HCT116 (cell line): ENCODE measurements at regions not wholly inside any gene's neighbourhood (a gene's known extent, or its start where the extent isn't known, plus 50 kb on each side); places are given as distances from the start of the nearest gene placed in this dataset.

Source experiments
- ATAC-seq: fragments of 200-7000 bp; cut with Tn5 transposase; 2 replicates; pipeline ENCODE4 v1.9.1; 2020; ENCODE audit warnings: mild to moderate bottlenecking, moderate library complexity
- BruUV-seq: library from RNA; stranded (reverse); fragments of 400-500 nt; replicated peaks from 2 replicates; lab custom pipeline; 2021; lab: Mats Ljungman, UMichigan
- CTCF ChIA-PET: fragments of 300-600 bp; sonication (Branson Sonifier 250); formaldehyde crosslinking; loops from one replicate; lab custom pipeline; 2021; ENCODE audit warnings: antibody characterized with exemption; lab: Charles Lee
- POLR2A ChIA-PET: fragments of 300-600, 350-600 bp; sonication (Branson Sonifier 250); formaldehyde crosslinking; loops from one replicate; lab custom pipeline; 2021; ENCODE audit warnings: antibody characterized with exemption; lab: Charles Lee
- RAD21 ChIA-PET, 2 experiments: fragments of 300-600 bp; sonication (Branson Sonifier 250); formaldehyde crosslinking; loops; one replicate each; lab custom pipeline; 2023; ENCODE audit warnings: low total read pairs in 2 of 2; ENCODE audit not compliant: uncharacterized antibody in 2 of 2, unreplicated experiment in 2 of 2, low non-redundant PET in 1 of 2; lab: Charles Lee
- DNase-seq: peaks from one replicate; pipeline ENCODE4 v3.0.0-alpha.2; 2010; ENCODE audit warnings: low read depth, low spot score
- H2AFZ ChIP-seq: fragments of 200-600 bp; shearing (Covaris generic), sonication (generic); 2 replicates; pipeline ENCODE4 v1.6.1; 2017; ENCODE audit warnings: low read depth, mixed run types, mixed read lengths, antibody characterized with exemption, low read length; ENCODE audit not compliant: poor library complexity, severe bottlenecking
- H3K27ac ChIP-seq: 2 replicates; pipeline ENCODE4 v1.5.1; 2012; ENCODE audit warnings: low read depth, low read length
- H3K27me3 ChIP-seq: fragments of 200-600 bp; sonication (generic); 2 replicates; pipeline ENCODE4 v1.6.1; 2016; ENCODE audit warnings: mixed run types, low read length, mixed read lengths; ENCODE audit not compliant: insufficient read depth
- H3K36me3 ChIP-seq, 2 experiments: fragments of 200-500 bp in 1 of 2; fragments of 200-600 bp in 1 of 2; sonication (Bioruptor generic) in 1 of 2; sonication (generic) in 1 of 2; 2 replicates each; pipeline versions ENCODE4 v1.5.1 to v1.6.1; 2014 to 2016; ENCODE audit warnings: low read length in 2 of 2, inconsistent platforms in 1 of 2, mixed read lengths in 1 of 2, mixed run types in 1 of 2; ENCODE audit not compliant: insufficient read depth in 2 of 2, control insufficient read depth in 1 of 2
- H3K4me1 ChIP-seq, 2 experiments: fragments of 200-600 bp in 1 of 2; sonication (generic) in 1 of 2; 2 replicates each; pipeline versions ENCODE4 v1.5.1 to v1.6.1; 2012 to 2017; ENCODE audit warnings: low read length in 2 of 2, inconsistent platforms in 1 of 2, mild to moderate bottlenecking in 1 of 2, mixed read lengths in 1 of 2, mixed run types in 1 of 2, moderate library complexity in 1 of 2; ENCODE audit not compliant: insufficient read depth in 2 of 2, control insufficient read depth in 1 of 2
- H3K4me2 ChIP-seq: fragments of 200-600 bp; sonication (generic); 2 replicates; pipeline ENCODE4 v1.6.1; 2017; ENCODE audit warnings: mixed run types, low read length, mixed read lengths
- H3K4me3 ChIP-seq, 2 experiments: fragments of 200-600 bp in 1 of 2; sonication (generic) in 1 of 2; replicated peaks in 1 of 2; 2 replicates each; pipeline ENCODE4 v1.5.1; 2011 to 2016; ENCODE audit warnings: low read length in 2 of 2, control low read depth in 1 of 2, low read depth in 1 of 2, mild to moderate bottlenecking in 1 of 2, mixed read lengths in 1 of 2, mixed run types in 1 of 2
- H3K79me2 ChIP-seq: fragments of 200-600 bp; sonication (generic); 2 replicates; pipeline ENCODE4 v1.6.1; 2017; ENCODE audit warnings: mild to moderate bottlenecking, mixed run types, low read length, moderate library complexity, mixed read lengths; ENCODE audit not compliant: insufficient read depth
- H3K9ac ChIP-seq: fragments of 200-600 bp; sonication (generic); 2 replicates; pipeline ENCODE4 v1.6.1; 2016; ENCODE audit warnings: low read length, mixed read lengths
- H3K9me2 ChIP-seq: fragments of 200-600 bp; sonication (generic), shearing (Covaris generic); 2 replicates; pipeline ENCODE4 v1.6.1; 2017; ENCODE audit warnings: mixed run types, mild to moderate bottlenecking, moderate library complexity; ENCODE audit not compliant: insufficient read depth
- H3K9me3 ChIP-seq, 2 experiments: fragments of 200-500 bp in 1 of 2; fragments of 200-600 bp in 1 of 2; sonication (Bioruptor generic) in 1 of 2; sonication (generic) in 1 of 2; 2 replicates each; pipeline ENCODE4 v1.6.1; 2014 to 2017; ENCODE audit warnings: low read length in 2 of 2, mixed read lengths in 2 of 2, inconsistent platforms in 1 of 2, low read depth in 1 of 2, mild to moderate bottlenecking in 1 of 2, mixed run types in 1 of 2, moderate library complexity in 1 of 2; ENCODE audit not compliant: control insufficient read depth in 1 of 2, insufficient read depth in 1 of 2
- H4K20me1 ChIP-seq: fragments of 200-600 bp; sonication (generic), shearing (Covaris generic); 2 replicates; pipeline ENCODE4 v1.6.1; 2017; ENCODE audit warnings: mixed run types, mild to moderate bottlenecking, moderate library complexity; ENCODE audit not compliant: insufficient read depth
- ATF3 ChIP-seq: IDR thresholded peaks from 2 replicates; pipeline ENCODE4 v1.6.1; 2012
- CBX3 ChIP-seq: IDR thresholded peaks from 2 replicates; pipeline ENCODE4 v1.6.1; 2012; ENCODE audit warnings: low read depth
- CEBPB ChIP-seq: IDR thresholded peaks from 2 replicates; pipeline ENCODE4 v1.6.1; 2012; ENCODE audit warnings: low read depth
- EGR1 ChIP-seq: IDR thresholded peaks from 2 replicates; pipeline ENCODE4 v1.6.1; 2012; ENCODE audit warnings: low read depth
- ELF1 ChIP-seq: IDR thresholded peaks from 2 replicates; pipeline ENCODE4 v1.6.1; 2012; ENCODE audit warnings: low read depth, borderline replicate concordance
- JUND ChIP-seq: IDR thresholded peaks from 2 replicates; pipeline ENCODE4 v1.6.1; 2012
- MAX ChIP-seq: IDR thresholded peaks from 2 replicates; pipeline ENCODE4 v1.6.1; 2012
- POLR2A ChIP-seq: IDR thresholded peaks from 2 replicates; pipeline ENCODE4 v1.7.0; 2011; ENCODE audit warnings: borderline replicate concordance; ENCODE audit not compliant: insufficient read depth, insufficient read length; ENCODE audit errors: extremely low read depth
- RAD21 ChIP-seq: IDR thresholded peaks from 2 replicates; pipeline ENCODE4 v1.6.1; 2012; ENCODE audit warnings: low read depth, mild to moderate bottlenecking
- SRF ChIP-seq: IDR thresholded peaks from 2 replicates; pipeline ENCODE4 v1.6.1; 2012; ENCODE audit warnings: low read depth
- TCF7L2 ChIP-seq: IDR thresholded peaks from 2 replicates; pipeline ENCODE4 v1.7.0; 2011; ENCODE audit warnings: borderline replicate concordance, inconsistent platforms; ENCODE audit not compliant: insufficient read depth, insufficient read length; ENCODE audit errors: extremely low read depth
- intact Hi-C: fragments of 100-400 bp; cut with micrococcal nuclease; formaldehyde crosslinking; loops from 2 replicates; pipeline ENCODE4 v1.10.0; 2022
- TF ChIP-seq, protein P1 (sequence below): IDR thresholded peaks from 2 replicates; pipeline ENCODE4 v1.6.1; 2012; ENCODE audit warnings: low read depth

- TF ChIP-seq ATF3, result no peak
Measured at GRCh38 chr11:23536907-23537306, 676.6 kb upstream of the CCDC179 start (continued).

GRCh38 chr11:23539556-23539955 is 679.3 kb upstream of the CCDC179 start:
- H4K20me1 ChIP-seq, result no peaks in the 10 kb centered on the region
- no peak overlapping the region for H3K4me2 ChIP-seq
- no TSS peak for BruUV-seq
- no peaks in the 10 kb centered on the region for H3K27me3 ChIP-seq
- ATAC-seq (no peak), DNase-seq (no peak)
- CTCF ChIA-PET, result no interaction called here
- H3K4me3 ChIP-seq, result no peak overlapping the region
- no peak overlapping the region for H2AFZ ChIP-seq
- H3K4me1 ChIP-seq, result no peaks in the 10 kb centered on the region
- no peak overlapping the region for H3K9ac ChIP-seq
- no peaks in the 10 kb centered on the region for H3K9me2 ChIP-seq
- no peaks in the 10 kb centered on the region for H3K36me3 ChIP-seq
- RAD21 ChIA-PET, result no interaction called here
- intact Hi-C loops, result no loop called here
- H3K79me2 ChIP-seq, result no peaks in the 10 kb centered on the region
- H3K9me3 ChIP-seq, result peaks cover 8 to 12% of the 10 kb centered on the region in 2 experiments; a peak in 2 of 4 replicates
- POLR2A ChIA-PET, result no interaction called here
- TF ChIP-seq ELF1 (no peak), TCF7L2 (no peak), EGR1 (no peak), CEBPB (no peak), RAD21 (no peak), CBX3 (no peak), MAX (no peak), SRF (no peak), JUND (no peak), POLR2A (no peak)
- TF ChIP-seq, protein P1, sequence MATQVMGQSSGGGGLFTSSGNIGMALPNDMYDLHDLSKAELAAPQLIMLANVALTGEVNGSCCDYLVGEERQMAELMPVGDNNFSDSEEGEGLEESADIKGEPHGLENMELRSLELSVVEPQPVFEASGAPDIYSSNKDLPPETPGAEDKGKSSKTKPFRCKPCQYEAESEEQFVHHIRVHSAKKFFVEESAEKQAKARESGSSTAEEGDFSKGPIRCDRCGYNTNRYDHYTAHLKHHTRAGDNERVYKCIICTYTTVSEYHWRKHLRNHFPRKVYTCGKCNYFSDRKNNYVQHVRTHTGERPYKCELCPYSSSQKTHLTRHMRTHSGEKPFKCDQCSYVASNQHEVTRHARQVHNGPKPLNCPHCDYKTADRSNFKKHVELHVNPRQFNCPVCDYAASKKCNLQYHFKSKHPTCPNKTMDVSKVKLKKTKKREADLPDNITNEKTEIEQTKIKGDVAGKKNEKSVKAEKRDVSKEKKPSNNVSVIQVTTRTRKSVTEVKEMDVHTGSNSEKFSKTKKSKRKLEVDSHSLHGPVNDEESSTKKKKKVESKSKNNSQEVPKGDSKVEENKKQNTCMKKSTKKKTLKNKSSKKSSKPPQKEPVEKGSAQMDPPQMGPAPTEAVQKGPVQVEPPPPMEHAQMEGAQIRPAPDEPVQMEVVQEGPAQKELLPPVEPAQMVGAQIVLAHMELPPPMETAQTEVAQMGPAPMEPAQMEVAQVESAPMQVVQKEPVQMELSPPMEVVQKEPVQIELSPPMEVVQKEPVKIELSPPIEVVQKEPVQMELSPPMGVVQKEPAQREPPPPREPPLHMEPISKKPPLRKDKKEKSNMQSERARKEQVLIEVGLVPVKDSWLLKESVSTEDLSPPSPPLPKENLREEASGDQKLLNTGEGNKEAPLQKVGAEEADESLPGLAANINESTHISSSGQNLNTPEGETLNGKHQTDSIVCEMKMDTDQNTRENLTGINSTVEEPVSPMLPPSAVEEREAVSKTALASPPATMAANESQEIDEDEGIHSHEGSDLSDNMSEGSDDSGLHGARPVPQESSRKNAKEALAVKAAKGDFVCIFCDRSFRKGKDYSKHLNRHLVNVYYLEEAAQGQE, result no peak
- H3K27ac ChIP-seq, result no peak overlapping the region
